H1 (cell line): ENCODE measurements at regions not wholly inside any gene's neighbourhood (a gene's known extent, or its start where the extent isn't known, plus 50 kb on each side); places are given as distances from the start of the nearest gene placed in this dataset.

ENCODE experiments used
- CTCF ChIA-PET: fragments of 300-600 bp; sonication (Branson Sonifier 250); formaldehyde crosslinking; loops from one replicate; lab custom pipeline; 2021; ENCODE audit not compliant: partially characterized antibody; lab: Charles Lee
- POLR2A ChIA-PET: fragments of 300-600 bp; sonication (Branson Sonifier 250); formaldehyde crosslinking; loops from one replicate; lab custom pipeline; 2021; ENCODE audit warnings: inconsistent platforms; ENCODE audit not compliant: partially characterized antibody; lab: Charles Lee
- DNase-seq, 2 experiments: peaks; one replicate each; pipeline versions ENCODE4 v3.0.0 to v3.0.0-alpha.2; 2010 to 2022; ENCODE audit warnings: low spot score in 2 of 2, low read depth in 1 of 2, mixed read lengths in 1 of 2
- FAIRE-seq: peaks from 2 replicates; lab custom pipeline; 2011; peaks lifted over from hg19 to GRCh38; lab: Jason Lieb, UNC
- H2AFZ ChIP-seq: 2 replicates; pipeline ENCODE4 v1.8.1; 2012; ENCODE audit warnings: low read length, inconsistent platforms
- H2AK5ac ChIP-seq: 2 replicates; pipeline ENCODE4 v1.6.1; 2013; ENCODE audit warnings: low read depth, low read length
- H2BK120ac ChIP-seq: replicated peaks from 2 replicates; pipeline ENCODE3; 2013; ENCODE audit warnings: low read depth, low read length, inconsistent platforms
- H2BK12ac ChIP-seq: 2 replicates; pipeline ENCODE4 v1.6.1; 2013; ENCODE audit warnings: low read depth, low read length
- H2BK15ac ChIP-seq: 2 replicates; pipeline ENCODE4 v1.6.1; 2013; ENCODE audit warnings: low read length
- H2BK20ac ChIP-seq: 2 replicates; pipeline ENCODE4 v1.6.1; 2013; ENCODE audit warnings: low read length
- H2BK5ac ChIP-seq: 2 replicates; pipeline ENCODE4 v1.6.1; 2013; ENCODE audit warnings: low read depth, low read length
- H3K14ac ChIP-seq: 2 replicates; pipeline ENCODE4 v1.6.1; 2013; ENCODE audit warnings: inconsistent platforms; ENCODE audit not compliant: insufficient read length
- H3K18ac ChIP-seq: 2 replicates; pipeline ENCODE4 v1.6.1; 2013; ENCODE audit warnings: low read length; ENCODE audit errors: extremely low read depth
- H3K23ac ChIP-seq: 2 replicates; pipeline ENCODE4 v1.6.1; 2013; ENCODE audit warnings: inconsistent platforms; ENCODE audit not compliant: insufficient read length
- H3K23me2 ChIP-seq: 2 replicates; pipeline ENCODE4 v1.6.1; 2013; ENCODE audit warnings: low read depth, low read length
- H3K27ac ChIP-seq: 2 replicates; pipeline ENCODE4 v1.6.1; 2011; ENCODE audit warnings: low read depth, low read length, inconsistent platforms
- H3K27me3 ChIP-seq, 4 experiments: replicated peaks in 1 of 4; 1 replicate in 1 of 4; 2 replicates in 3 of 4; pipeline versions ENCODE4 v1.6.1 to v1.8.1; 2011 to 2013; ENCODE audit warnings: low read length in 3 of 4, mild to moderate bottlenecking in 3 of 4, inconsistent platforms in 2 of 4, mixed read lengths in 2 of 4, moderate library complexity in 1 of 4; ENCODE audit not compliant: control insufficient read depth in 3 of 4, insufficient read depth in 3 of 4; ENCODE audit errors: extremely low read depth in 1 of 4
- H3K36me3 ChIP-seq, 4 experiments: 2 replicates each; pipeline versions ENCODE4 v1.6.1 to v1.8.1; 2011 to 2013; ENCODE audit warnings: mild to moderate bottlenecking in 4 of 4, low read length in 3 of 4, moderate library complexity in 2 of 4, control low read depth in 1 of 4, inconsistent platforms in 1 of 4; ENCODE audit not compliant: insufficient read depth in 4 of 4, control insufficient read depth in 2 of 4
- H3K4ac ChIP-seq: replicated peaks from 2 replicates; pipeline ENCODE3; 2013; ENCODE audit warnings: low read length, low read depth, mixed read lengths, inconsistent platforms; ENCODE audit not compliant: insufficient read length
- H3K4me1 ChIP-seq, 4 experiments: replicated peaks in 1 of 4; 1 replicate in 1 of 4; 2 replicates in 3 of 4; pipeline versions ENCODE4 v1.6.1 to v1.8.1; 2011 to 2013; ENCODE audit warnings: low read length in 3 of 4, inconsistent platforms in 2 of 4, mixed read lengths in 1 of 4; ENCODE audit not compliant: insufficient read depth in 4 of 4, control insufficient read depth in 3 of 4
- H3K4me2 ChIP-seq, 2 experiments: 2 replicates each; pipeline versions ENCODE4 v1.6.1 to v1.8.1; 2011 to 2013; ENCODE audit warnings: low read depth in 2 of 2, low read length in 2 of 2, control low read depth in 1 of 2, inconsistent platforms in 1 of 2, mild to moderate bottlenecking in 1 of 2; ENCODE audit not compliant: insufficient read depth in 1 of 2
- H3K4me3 ChIP-seq, 4 experiments: fragments of 200-600, 300-600 bp in 1 of 4; sonication (generic), shearing (Covaris generic), sonication (Bioruptor Twin) in 1 of 4; 2 replicates each; pipeline versions ENCODE4 v1.5.1 to v1.8.1; 2011 to 2016; ENCODE audit warnings: low read length in 4 of 4, low read depth in 3 of 4, control low read depth in 2 of 4, inconsistent platforms in 2 of 4, mild to moderate bottlenecking in 2 of 4, mixed read lengths in 1 of 4, moderate library complexity in 1 of 4; ENCODE audit not compliant: insufficient read depth in 2 of 4; ENCODE audit errors: extremely low read depth in 1 of 4
- H3K56ac ChIP-seq: replicated peaks from 2 replicates; pipeline ENCODE3; 2013; ENCODE audit warnings: low read depth, mild to moderate bottlenecking, mixed read lengths, low read length, inconsistent platforms; ENCODE audit not compliant: insufficient read length
- H3K79me1 ChIP-seq: 2 replicates; pipeline ENCODE4 v1.6.1; 2013; ENCODE audit warnings: low read depth, low read length, control low read depth
- H3K79me2 ChIP-seq, 2 experiments: 2 replicates each; pipeline versions ENCODE4 v1.6.1 to v1.8.1; 2012 to 2013; ENCODE audit warnings: low read length in 2 of 2, mild to moderate bottlenecking in 2 of 2, inconsistent platforms in 1 of 2; ENCODE audit not compliant: insufficient read depth in 2 of 2, control insufficient read depth in 1 of 2
- H3K9ac ChIP-seq, 4 experiments: replicated peaks in 1 of 4; 1 replicate in 1 of 4; 2 replicates in 3 of 4; pipeline versions ENCODE4 v1.6.1 to v1.8.1; 2011 to 2013; ENCODE audit warnings: low read depth in 3 of 4, low read length in 3 of 4, control low read depth in 2 of 4, mild to moderate bottlenecking in 2 of 4, moderate library complexity in 2 of 4, inconsistent platforms in 1 of 4; ENCODE audit errors: extremely low read depth in 1 of 4
- H3K9me3 ChIP-seq, 2 experiments: 2 replicates each; pipeline versions ENCODE4 v1.6.1 to v1.8.1; 2012 to 2013; ENCODE audit warnings: mild to moderate bottlenecking in 2 of 2, moderate library complexity in 2 of 2, control low read depth in 1 of 2, inconsistent platforms in 1 of 2, low read depth in 1 of 2, low read length in 1 of 2, mixed read lengths in 1 of 2; ENCODE audit not compliant: insufficient read depth in 2 of 2
- H4K20me1 ChIP-seq, 2 experiments: replicated peaks in 1 of 2; 2 replicates each; pipeline versions ENCODE3 to v1.8.1; 2011 to 2013; ENCODE audit warnings: inconsistent platforms in 2 of 2, low read length in 2 of 2, mild to moderate bottlenecking in 1 of 2; ENCODE audit not compliant: insufficient read depth in 2 of 2, control insufficient read depth in 1 of 2
- H4K5ac ChIP-seq: 2 replicates; pipeline ENCODE4 v1.6.1; 2013; ENCODE audit warnings: low read length, low read depth, mixed read lengths, inconsistent platforms; ENCODE audit not compliant: insufficient read length
- H4K8ac ChIP-seq: 2 replicates; pipeline ENCODE4 v1.8.0; 2013; ENCODE audit warnings: mild to moderate bottlenecking, moderate library complexity, low read length, inconsistent platforms; ENCODE audit not compliant: insufficient read depth; ENCODE audit errors: extremely low read depth
- H4K91ac ChIP-seq: replicated peaks from 2 replicates; pipeline ENCODE3; 2013; ENCODE audit warnings: low read length, mixed read lengths, inconsistent platforms; ENCODE audit not compliant: insufficient read length
- ASH2L ChIP-seq: fragments of 200-600, 300-600 bp; sonication (generic); IDR thresholded peaks from one replicate; pipeline ENCODE4 v1.7.1; 2017; ENCODE audit warnings: low read length
- ATF2 ChIP-seq: IDR thresholded peaks from 2 replicates; pipeline ENCODE4 v1.6.1; 2012; ENCODE audit warnings: low read length, inconsistent platforms
- NRF1 ChIP-seq: IDR thresholded peaks from 2 replicates; pipeline ENCODE4 v1.6.1; 2011; ENCODE audit warnings: mild to moderate bottlenecking, low read depth, low read length, improper control_type of control experiment
- RNF2 ChIP-seq: fragments of 200-900, 300-1000 bp; sonication (generic); IDR thresholded peaks from 2 replicates; pipeline ENCODE4 v1.7.1; 2016; ENCODE audit warnings: borderline replicate concordance, low read depth, mild to moderate bottlenecking, antibody characterized with exemption, low read length; ENCODE audit not compliant: poor library complexity, severe bottlenecking; ENCODE audit errors: missing control alignments
- TAF7 ChIP-seq: optimal IDR thresholded peaks from 2 replicates; pipeline ENCODE3; 2011; ENCODE audit warnings: low read depth, mild to moderate bottlenecking, inconsistent platforms, low read length, moderate library complexity, borderline replicate concordance
- TBP ChIP-seq: IDR thresholded peaks from 2 replicates; pipeline ENCODE4 v1.6.1; 2011; ENCODE audit warnings: low read depth, low read length, improper control_type of control experiment
- WGBS, 2 experiments: shearing (Covaris generic) in 1 of 2; methylation state at CpG; one replicate each; pipeline versions ENCODE4 v1.1.6 to v1.1.7; 2013 to 2015; ENCODE audit warnings: low lambda C conversion rate in 2 of 2, mixed read lengths in 2 of 2, inconsistent platforms in 1 of 2, low coverage in 1 of 2, missing lambda C conversion rate in 1 of 2; ENCODE audit not compliant: insufficient replicate concordance in 2 of 2, insufficient coverage in 1 of 2, insufficient read length in 1 of 2; ENCODE audit errors: extremely low coverage in 1 of 2, missing lambda C conversion rate in 1 of 2; 5-methylcytosine and 5-hydroxymethylcytosine counted together

- H2BK12ac ChIP-seq = no peak overlapping the region
- H3K14ac ChIP-seq = no peak overlapping the region
- H3K4me1 ChIP-seq = no peaks in the 10 kb centered on the region
- no peaks in the 10 kb centered on the region for H4K20me1 ChIP-seq
- H3K23ac ChIP-seq = no peak overlapping the region
- WGBS, 2 experiments = 48 to 100% methylated on average over 2 to 3 of the region's 4 CpGs
- no peak for FAIRE-seq
- POLR2A ChIA-PET = no interaction called here
- H3K4me3 ChIP-seq = no peak overlapping the region
- H3K79me2 ChIP-seq = no peaks in the 10 kb centered on the region
- H4K5ac ChIP-seq = no peak overlapping the region
- no peak overlapping the region for H4K91ac ChIP-seq
- no peaks in the 10 kb centered on the region for H3K9me3 ChIP-seq
- H2BK120ac ChIP-seq = no peak overlapping the region
- H4K8ac ChIP-seq = no peak overlapping the region
- no peak overlapping the region for H2BK15ac ChIP-seq
- H2AFZ ChIP-seq = no peak overlapping the region
- no peak for TF ChIP-seq TAF7
- TF ChIP-seq ATF2 = no peak
- TF ChIP-seq TBP = no peak
- no peak for TF ChIP-seq RNF2
- no peak for TF ChIP-seq NRF1
- no peak for TF ChIP-seq ASH2L
- no peak overlapping the region for H2AK5ac ChIP-seq
- H3K4ac ChIP-seq = no peak overlapping the region
- no peak for DNase-seq
- H3K23me2 ChIP-seq = no peaks in the 10 kb centered on the region
- no peak overlapping the region for H2BK5ac ChIP-seq
- H3K79me1 ChIP-seq = no peaks in the 10 kb centered on the region
- no peak overlapping the region for H3K4me2 ChIP-seq
- no peak overlapping the region for H3K56ac ChIP-seq
- no peak overlapping the region for H3K9ac ChIP-seq
- peaks cover 0 to 1% (median 0%) of the 10 kb centered on the region in 4 experiments; a peak in 1 of 7 replicates for H3K27me3 ChIP-seq
- no peaks in the 10 kb centered on the region for H3K36me3 ChIP-seq
- H3K18ac ChIP-seq = no peak overlapping the region
- no peak overlapping the region for H3K27ac ChIP-seq
- CTCF ChIA-PET = interaction anchor here (1.0 to 6.1 kb wide), 5 partner anchors 9 to 133 kb away, joined by 3 to 31 read pairs (median 9); no protein-coding TSS in a partner anchor
- no peak overlapping the region for H2BK20ac ChIP-seq
These were observed 80.7 kb upstream of the CYRIA start for GRCh38 chr2:16746329-16746728.
